Caco-2 (cell line): ENCODE measurements at regions not wholly inside any gene's neighbourhood (a gene's known extent, or its start where the extent isn't known, plus 50 kb on each side); places are given as distances from the start of the nearest gene placed in this dataset.

Source experiments
- BruUV-seq: library from RNA; stranded (reverse); fragments of 400-500 nt; replicated peaks from 2 replicates; lab custom pipeline; 2021; lab: Mats Ljungman, UMichigan
- CTCF ChIA-PET: fragments of 300-600 bp; sonication (Branson Sonifier 250); formaldehyde crosslinking; loops from one replicate; lab custom pipeline; 2022; ENCODE audit warnings: antibody characterized with exemption; lab: Charles Lee
- POLR2A ChIA-PET: fragments of 300-600 bp; sonication (Branson Sonifier 250); formaldehyde crosslinking; loops from one replicate; lab custom pipeline; 2022; ENCODE audit warnings: antibody characterized with exemption; lab: Charles Lee
- DNase-seq, 2 experiments: peaks; one replicate each; pipeline versions ENCODE4 v3.0.0 to v3.0.0-alpha.2; 2020 to 2022
- H3K27me3 ChIP-seq: replicated peaks from 2 replicates; pipeline ENCODE4 v1.6.0; 2011; ENCODE audit warnings: low read length; ENCODE audit not compliant: control insufficient read depth, insufficient read depth
- H3K36me3 ChIP-seq: 2 replicates; pipeline ENCODE4 v1.5.1; 2011; ENCODE audit warnings: low read length; ENCODE audit not compliant: control insufficient read depth, insufficient read depth
- H3K4me1 ChIP-seq: fragments of 250-450 bp; sonication (Bioruptor Pico); 2 replicates; pipeline ENCODE4 v1.5.1; 2020; ENCODE audit warnings: mild to moderate bottlenecking
- H3K4me3 ChIP-seq: 2 replicates; pipeline ENCODE4 v1.5.1; 2011; ENCODE audit warnings: low read depth, mild to moderate bottlenecking, control low read depth, low read length
- H3K9me3 ChIP-seq: fragments of 250-450 bp; sonication (Bioruptor Pico); 2 replicates; pipeline ENCODE4 v1.5.1; 2020; ENCODE audit warnings: mild to moderate bottlenecking, moderate library complexity
- H3K27ac Mint-ChIP-seq: one replicate; pipeline ENCODE4 v1.8.0; 2022; ENCODE audit warnings: mixed read lengths; ENCODE audit not compliant: unreplicated experiment
- H3K27me3 Mint-ChIP-seq: one replicate; pipeline ENCODE4 v1.8.0; 2022; ENCODE audit warnings: mixed read lengths; ENCODE audit not compliant: insufficient read depth, unreplicated experiment
- H3K36me3 Mint-ChIP-seq: one replicate; pipeline ENCODE4 v1.8.0; 2022; ENCODE audit warnings: mild to moderate bottlenecking, mixed read lengths; ENCODE audit not compliant: insufficient read depth, unreplicated experiment
- H3K4me1 Mint-ChIP-seq: one replicate; pipeline ENCODE4 v1.8.0; 2022; ENCODE audit warnings: low read depth, mixed read lengths; ENCODE audit not compliant: unreplicated experiment
- H3K4me3 Mint-ChIP-seq: one replicate; pipeline ENCODE4 v1.8.0; 2022; ENCODE audit warnings: mild to moderate bottlenecking, moderate library complexity, mixed read lengths; ENCODE audit not compliant: unreplicated experiment
- H3K9me3 Mint-ChIP-seq: one replicate; pipeline ENCODE4 v1.8.0; 2022; ENCODE audit warnings: mixed read lengths; ENCODE audit not compliant: unreplicated experiment
- intact Hi-C: fragments of 100-400 bp; cut with micrococcal nuclease; formaldehyde crosslinking; loops from one replicate; pipeline ENCODE4 v1.10.0; 2022; ENCODE audit not compliant: unreplicated experiment
- TF ChIP-seq, protein P1 (sequence below), 2 experiments: fragments of 200-600 bp in 1 of 2; IDR thresholded peaks; 1 replicate in 1 of 2; 2 replicates in 1 of 2; pipeline versions ENCODE4 v1.5.1 to v1.8.0; 2011 to 2022; ENCODE audit warnings: antibody characterized with exemption in 1 of 2, control low read depth in 1 of 2, inconsistent platforms in 1 of 2, low read depth in 1 of 2, low read length in 1 of 2, mild to moderate bottlenecking in 1 of 2, moderate library complexity in 1 of 2; ENCODE audit not compliant: insufficient read depth in 1 of 2, severe bottlenecking in 1 of 2, unreplicated experiment in 1 of 2

DNA sequence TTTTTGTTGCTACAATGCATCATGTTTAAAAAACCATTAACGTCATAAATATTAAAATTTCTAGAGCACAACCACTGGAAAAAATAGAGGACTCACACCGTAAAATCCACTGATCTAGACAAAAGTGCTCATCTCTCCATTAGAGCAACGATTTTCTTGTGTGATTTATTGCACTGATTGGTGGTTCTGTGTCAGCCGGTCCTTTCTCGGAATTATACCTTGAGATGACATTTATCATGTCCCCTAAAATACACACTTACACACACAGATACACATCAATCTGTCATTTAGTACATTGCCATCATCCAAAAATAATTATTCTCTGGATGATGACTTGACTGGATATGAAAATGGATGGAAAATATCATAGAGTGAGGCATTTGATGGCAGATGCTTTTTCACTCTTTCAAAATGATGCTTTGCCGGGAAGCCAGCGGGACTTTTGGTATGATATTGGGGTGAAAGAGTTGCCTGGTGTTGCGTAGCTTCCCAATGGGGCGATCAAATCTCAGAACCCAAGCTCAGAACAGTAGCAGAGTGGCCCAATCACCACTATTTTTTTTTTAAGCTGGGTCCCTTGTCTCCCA, 226.6 kb downstream of the GAS1 start:
- Mint-ChIP-seq H3K27me3 (peaks cover 15% of the 10 kb centered on the region), H3K4me1 (no peaks in the 10 kb centered on the region), H3K27ac (no peak overlapping the region), H3K36me3 (no peaks in the 10 kb centered on the region), H3K4me3 (no peak overlapping the region), H3K9me3 (no peaks in the 10 kb centered on the region)
- no TSS peak for BruUV-seq
- ChIA-PET POLR2A (no interaction called here), CTCF (no interaction called here)
- no peak for DNase-seq
- H3K36me3 ChIP-seq: no peaks in the 10 kb centered on the region
- H3K4me3 ChIP-seq: no peak overlapping the region
- TF ChIP-seq, protein P1, sequence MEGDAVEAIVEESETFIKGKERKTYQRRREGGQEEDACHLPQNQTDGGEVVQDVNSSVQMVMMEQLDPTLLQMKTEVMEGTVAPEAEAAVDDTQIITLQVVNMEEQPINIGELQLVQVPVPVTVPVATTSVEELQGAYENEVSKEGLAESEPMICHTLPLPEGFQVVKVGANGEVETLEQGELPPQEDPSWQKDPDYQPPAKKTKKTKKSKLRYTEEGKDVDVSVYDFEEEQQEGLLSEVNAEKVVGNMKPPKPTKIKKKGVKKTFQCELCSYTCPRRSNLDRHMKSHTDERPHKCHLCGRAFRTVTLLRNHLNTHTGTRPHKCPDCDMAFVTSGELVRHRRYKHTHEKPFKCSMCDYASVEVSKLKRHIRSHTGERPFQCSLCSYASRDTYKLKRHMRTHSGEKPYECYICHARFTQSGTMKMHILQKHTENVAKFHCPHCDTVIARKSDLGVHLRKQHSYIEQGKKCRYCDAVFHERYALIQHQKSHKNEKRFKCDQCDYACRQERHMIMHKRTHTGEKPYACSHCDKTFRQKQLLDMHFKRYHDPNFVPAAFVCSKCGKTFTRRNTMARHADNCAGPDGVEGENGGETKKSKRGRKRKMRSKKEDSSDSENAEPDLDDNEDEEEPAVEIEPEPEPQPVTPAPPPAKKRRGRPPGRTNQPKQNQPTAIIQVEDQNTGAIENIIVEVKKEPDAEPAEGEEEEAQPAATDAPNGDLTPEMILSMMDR (IDR thresholded peaks at IDR 0.05; ENCODE audit: insufficient read depth in 1 of 2, low read depth in 1 of 2, low read length in 1 of 2, severe bottlenecking in 1 of 2, unreplicated experiment in 1 of 2): no peak
- no peaks in the 10 kb centered on the region for H3K4me1 ChIP-seq
- intact Hi-C loops: no loop called here
- H3K27me3 ChIP-seq: no peaks in the 10 kb centered on the region; the same call in 1 of the 2 replicates
- no peaks in the 10 kb centered on the region for H3K9me3 ChIP-seq

DNA sequence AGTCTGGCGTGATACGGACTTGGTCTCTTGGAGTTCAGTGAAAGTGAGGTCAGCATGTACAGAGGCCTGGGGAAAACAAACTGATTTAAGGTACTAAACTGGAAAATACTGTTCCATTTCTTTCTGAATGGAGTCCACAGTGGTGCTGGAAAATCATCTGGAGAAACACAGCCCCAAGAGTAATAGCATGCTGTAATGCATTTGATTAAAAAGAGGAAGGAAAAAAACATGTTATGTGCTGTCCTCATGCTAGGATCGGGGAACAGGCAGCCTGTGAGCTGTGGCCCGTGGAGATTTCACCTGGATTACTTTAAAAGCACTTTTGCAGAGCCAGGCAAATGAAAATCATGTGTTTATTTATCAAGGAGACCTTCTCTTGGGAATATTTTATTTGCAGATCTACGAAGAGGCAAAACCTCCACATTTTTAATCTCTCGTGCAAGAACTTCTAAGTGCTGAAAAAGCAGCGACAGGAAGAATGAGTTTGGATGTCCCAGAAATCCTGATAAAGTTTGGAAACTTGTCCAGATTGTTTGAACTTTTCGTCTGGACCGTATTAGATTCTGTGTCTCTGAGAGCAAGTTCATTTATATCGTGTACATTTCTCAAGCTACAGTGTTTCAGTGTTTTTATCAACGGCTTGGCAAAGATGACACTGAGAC, 228.8 kb downstream of the GAS1 start:
- intact Hi-C loops: no loop called here
- no peaks in the 10 kb centered on the region for H3K4me1 ChIP-seq
- H3K9me3 Mint-ChIP-seq: no peaks in the 10 kb centered on the region
- no peak overlapping the region for H3K27ac Mint-ChIP-seq
- H3K4me3 ChIP-seq: no peak overlapping the region
- no peaks in the 10 kb centered on the region for H3K9me3 ChIP-seq
- H3K36me3 Mint-ChIP-seq: no peaks in the 10 kb centered on the region
- DNase-seq: no peak
- no peaks in the 10 kb centered on the region for H3K27me3 ChIP-seq
- ChIA-PET CTCF (no interaction called here), POLR2A (no interaction called here)
- no TSS peak for BruUV-seq
- no peak overlapping the region for H3K4me3 Mint-ChIP-seq
- peaks cover 13% of the 10 kb centered on the region for H3K27me3 Mint-ChIP-seq
- TF ChIP-seq, protein P1 (IDR thresholded peaks at IDR 0.05; ENCODE audit: insufficient read depth in 1 of 2, low read depth in 1 of 2, low read length in 1 of 2, severe bottlenecking in 1 of 2, unreplicated experiment in 1 of 2): no peak
- no peaks in the 10 kb centered on the region for H3K36me3 ChIP-seq
- no peaks in the 10 kb centered on the region for H3K4me1 Mint-ChIP-seq

DNA sequence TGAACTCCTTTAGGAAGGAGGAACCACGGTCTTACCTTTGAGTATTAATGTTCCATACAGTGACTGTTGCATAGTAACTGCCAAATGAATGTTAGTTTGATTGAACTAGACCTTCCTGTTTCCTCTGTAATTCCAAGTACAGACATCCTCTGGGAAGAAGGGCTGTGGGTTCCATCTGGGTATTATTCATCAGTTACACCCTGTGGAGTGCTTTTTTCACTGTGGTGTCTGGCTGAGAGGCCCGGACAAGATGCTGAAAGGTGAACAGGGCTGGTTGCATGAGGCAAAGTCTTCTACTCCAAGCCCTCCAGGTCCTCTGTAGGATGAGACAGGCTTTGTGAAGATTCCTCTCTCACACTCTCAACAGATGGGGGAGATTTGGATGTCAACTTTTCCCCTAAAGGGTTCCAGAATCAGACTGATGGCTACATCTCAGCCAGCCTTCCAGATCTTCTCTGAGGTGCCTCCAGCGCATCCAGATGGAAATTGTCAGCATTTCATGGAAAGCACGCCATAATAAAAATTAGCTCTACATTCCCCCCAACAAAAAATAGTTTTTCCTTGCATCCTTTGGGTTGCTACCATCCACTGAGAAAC, 230.9 kb downstream of the GAS1 start:
- no peak overlapping the region for H3K4me3 ChIP-seq
- no peaks in the 10 kb centered on the region for H3K9me3 Mint-ChIP-seq
- TF ChIP-seq, protein P1 (IDR thresholded peaks at IDR 0.05; ENCODE audit: insufficient read depth in 1 of 2, low read depth in 1 of 2, low read length in 1 of 2, severe bottlenecking in 1 of 2, unreplicated experiment in 1 of 2): no peak
- H3K27ac Mint-ChIP-seq: no peak overlapping the region
- intact Hi-C loops: no loop called here
- POLR2A ChIA-PET: no interaction called here
- H3K4me3 Mint-ChIP-seq: no peak overlapping the region
- no peak for DNase-seq
- no peaks in the 10 kb centered on the region for H3K36me3 ChIP-seq
- no peaks in the 10 kb centered on the region for H3K4me1 ChIP-seq
- H3K27me3 Mint-ChIP-seq: peaks cover 11% of the 10 kb centered on the region
- no peaks in the 10 kb centered on the region for H3K9me3 ChIP-seq
- H3K36me3 Mint-ChIP-seq: no peaks in the 10 kb centered on the region
- CTCF ChIA-PET: no interaction called here
- H3K4me1 Mint-ChIP-seq: no peaks in the 10 kb centered on the region
- BruUV-seq: no TSS peak
- no peaks in the 10 kb centered on the region for H3K27me3 ChIP-seq
